ENCODE measurements at regions not wholly inside any gene's neighbourhood (a gene's known extent, or its start where the extent isn't known, plus 50 kb on each side); places are given as distances from the start of the nearest gene placed in this dataset.

GRCh38 chr9:70466976-70467561 is 52.6 kb upstream of the KLF9 start:
- intact Hi-C loops (cut with DNase I; ENCODE audit: low total_unique reads): no loop called here
- Histone ChIP-seq H3K4me1 (peaks cover 25 to 42% (median 33%) of the 10 kb centered on the region in 4 donors), H3K27ac (peak overlapping the region in 4 of 5 donors; percentile 34 to 96 (median 37)), H3K4me3 (no peak overlapping the region), H3K27me3 (no peaks in the 10 kb centered on the region), H3K36me3 (no peaks in the 10 kb centered on the region), H3K9me3 (no peaks in the 10 kb centered on the region)
- TF ChIP-seq POLR2A (IDR thresholded peaks at IDR 0.05) (no peak), EP300 (IDR thresholded peaks at IDR 0.05) (no peak)
- no peak for DNase-seq
- WGBS, 5 donors: 78 to 87% (median 84%) methylated on average over 6 of the region's 6 CpGs

GRCh38 chr9:70465904-70466303 is 51.4 kb upstream of the KLF9 start:
- intact Hi-C loops (cut with DNase I; ENCODE audit: low total_unique reads): no loop called here
- DNase-seq: no peak
- WGBS, 5 donors: 83 to 93% (median 88%) methylated on average over 7 to 8 of the region's 8 CpGs
- Histone ChIP-seq H3K4me3 (no peak overlapping the region), H3K36me3 (no peaks in the 10 kb centered on the region), H3K27ac (no peak overlapping the region), H3K9me3 (no peaks in the 10 kb centered on the region), H3K4me1 (peaks cover 18 to 33% (median 25%) of the 10 kb centered on the region in 4 donors), H3K27me3 (no peaks in the 10 kb centered on the region)
- TF ChIP-seq EP300 (IDR thresholded peaks at IDR 0.05) (no peak), POLR2AphosphoS5 (IDR thresholded peaks at IDR 0.05) (no peak), CTCF (IDR thresholded peaks at IDR 0.05) (no peak), POLR2A (IDR thresholded peaks at IDR 0.05) (no peak)

- H3K4me1 ChIP-seq: peaks cover 13 to 28% (median 20%) of the 10 kb centered on the region in 4 donors
- intact Hi-C loops (cut with DNase I; ENCODE audit: low total_unique reads): no loop called here
- 78 to 86% (median 83%) methylated on average over 5 to 6 of the region's 6 CpGs for WGBS, 5 donors
These were observed 50.9 kb upstream of the KLF9 start for GRCh38 chr9:70465398-70465797.

More at GRCh38 chr9:70465398-70465797, 50.9 kb upstream of the KLF9 start:
- H3K4me3 ChIP-seq: no peak overlapping the region
- no peak overlapping the region for H3K27ac ChIP-seq
- TF ChIP-seq POLR2A (IDR thresholded peaks at IDR 0.05) (no peak), CTCF (IDR thresholded peaks at IDR 0.05) (no peak), POLR2AphosphoS5 (IDR thresholded peaks at IDR 0.05) (no peak), EP300 (IDR thresholded peaks at IDR 0.05) (no peak)
- no peaks in the 10 kb centered on the region for H3K36me3 ChIP-seq
- H3K27me3 ChIP-seq: no peaks in the 10 kb centered on the region
- DNase-seq: no peak
- no peaks in the 10 kb centered on the region for H3K9me3 ChIP-seq
